Neural cell (in vitro differentiated cells): ENCODE measurements at regions not wholly inside any gene's neighbourhood (a gene's known extent, or its start where the extent isn't known, plus 50 kb on each side); places are given as distances from the start of the nearest gene placed in this dataset.

Source experiments
- H2AFZ ChIP-seq: fragments of 200-600, 300-800 bp; sonication (generic), shearing (Covaris generic); 2 replicates; pipeline ENCODE4 v1.6.0; 2014; ENCODE audit warnings: low read depth, mild to moderate bottlenecking, antibody characterized with exemption, low read length, moderate library complexity
- H3F3A ChIP-seq: fragments of 200-600 bp; shearing (Covaris generic); 2 replicates; pipeline ENCODE4 v1.6.1; 2016; ENCODE audit warnings: mild to moderate bottlenecking, moderate library complexity, mixed read lengths, antibody characterized with exemption, low read length; ENCODE audit not compliant: insufficient read depth, poor library complexity, severe bottlenecking
- H3K27ac ChIP-seq: fragments of 200-600, 300-800 bp; sonication (generic), shearing (Covaris generic); 2 replicates; pipeline ENCODE4 v1.5.1; 2014; ENCODE audit warnings: mild to moderate bottlenecking, low read length, moderate library complexity
- H3K27me3 ChIP-seq: fragments of 300-800, 200-600 bp; sonication (generic), shearing (Covaris generic); 2 replicates; pipeline ENCODE4 v1.6.0; 2014; ENCODE audit warnings: mild to moderate bottlenecking, low read depth, low read length, moderate library complexity; ENCODE audit not compliant: insufficient read depth
- H3K36me3 ChIP-seq: fragments of 300-800, 200-600 bp; sonication (generic), shearing (Covaris generic); 2 replicates; pipeline ENCODE4 v1.5.1; 2014; ENCODE audit warnings: mild to moderate bottlenecking, antibody characterized with exemption, low read length, moderate library complexity; ENCODE audit not compliant: insufficient read depth
- H3K4me2 ChIP-seq: fragments of 300-800, 200-600 bp; sonication (generic), shearing (Covaris generic); 2 replicates; pipeline ENCODE4 v1.6.0; 2014; ENCODE audit warnings: mild to moderate bottlenecking, low read length
- H3K4me3 ChIP-seq: fragments of 300-800, 200-600 bp; sonication (generic), shearing (Covaris generic); 2 replicates; pipeline ENCODE4 v1.5.1; 2014; ENCODE audit warnings: mild to moderate bottlenecking, low read length, moderate library complexity
- H3K79me2 ChIP-seq: fragments of 200-600 bp; shearing (Covaris generic); replicated peaks from 2 replicates; pipeline ENCODE4 v1.6.0; 2014; ENCODE audit warnings: mild to moderate bottlenecking, low read length, moderate library complexity; ENCODE audit not compliant: insufficient read depth
- H3K9ac ChIP-seq: fragments of 300-800, 200-600 bp; sonication (generic), shearing (Covaris generic); 2 replicates; pipeline ENCODE4 v1.6.1; 2016; ENCODE audit warnings: mild to moderate bottlenecking, low read length, mixed read lengths
- H3K9me2 ChIP-seq: fragments of 200-600 bp; shearing (Covaris generic); 2 replicates; pipeline ENCODE4 v1.6.1; 2016; ENCODE audit warnings: mild to moderate bottlenecking, low read length, mixed read lengths; ENCODE audit not compliant: insufficient read depth
- H3K9me3 ChIP-seq: fragments of 200-600, 300-800 bp; sonication (generic), shearing (Covaris generic); 2 replicates; pipeline ENCODE4 v1.6.1; 2016; ENCODE audit warnings: mild to moderate bottlenecking, mixed run types, low read length, moderate library complexity, mixed read lengths
- H4K20me1 ChIP-seq: fragments of 200-600 bp; shearing (Covaris generic); 2 replicates; pipeline ENCODE4 v1.6.1; 2016; ENCODE audit warnings: mild to moderate bottlenecking, mixed run types; ENCODE audit not compliant: insufficient read depth
- CTCF ChIP-seq: fragments of 450-650 bp; IDR thresholded peaks from 2 replicates; pipeline ENCODE4 v1.5.1; 2014; ENCODE audit warnings: antibody characterized with exemption, mild to moderate bottlenecking, moderate library complexity; ENCODE audit not compliant: poor library complexity, severe bottlenecking
- EP300 ChIP-seq: fragments of 450-650 bp; conservative IDR thresholded peaks from 2 replicates; pipeline ENCODE4 v1.6.1; 2014; ENCODE audit warnings: antibody characterized with exemption, mild to moderate bottlenecking, moderate library complexity; ENCODE audit not compliant: poor library complexity, severe bottlenecking
- EZH2 ChIP-seq: fragments of 200-600, 300-800 bp; shearing (Covaris generic), sonication (generic); IDR thresholded peaks from 2 replicates; pipeline ENCODE4 v1.6.1; 2014; ENCODE audit warnings: antibody characterized with exemption, low read length, borderline replicate concordance, mild to moderate bottlenecking; ENCODE audit not compliant: insufficient read depth, poor library complexity, severe bottlenecking
- MXI1 ChIP-seq: fragments of 450-650 bp; conservative IDR thresholded peaks from 2 replicates; pipeline ENCODE4 v1.6.1; 2014; ENCODE audit warnings: antibody characterized with exemption, mild to moderate bottlenecking; ENCODE audit not compliant: poor library complexity, severe bottlenecking
- POLR2AphosphoS5 ChIP-seq: IDR thresholded peaks from 2 replicates; pipeline ENCODE4 v1.6.1; 2012
- RAD21 ChIP-seq: fragments of 450-650 bp; conservative IDR thresholded peaks from 2 replicates; pipeline ENCODE4 v1.6.1; 2014; ENCODE audit warnings: antibody characterized with exemption, mild to moderate bottlenecking, moderate library complexity
- SMC3 ChIP-seq: fragments of 450-650 bp; conservative IDR thresholded peaks from 2 replicates; pipeline ENCODE4 v1.6.1; 2014; ENCODE audit warnings: antibody characterized with exemption, mild to moderate bottlenecking, moderate library complexity; ENCODE audit not compliant: poor library complexity
- TAF1 ChIP-seq: IDR thresholded peaks from 2 replicates; pipeline ENCODE4 v1.6.1; 2012; ENCODE audit warnings: low read depth
- TF ChIP-seq, protein P1 (sequence below): IDR thresholded peaks from 2 replicates; pipeline ENCODE4 v1.6.1; 2012; ENCODE audit warnings: borderline replicate concordance

DNA sequence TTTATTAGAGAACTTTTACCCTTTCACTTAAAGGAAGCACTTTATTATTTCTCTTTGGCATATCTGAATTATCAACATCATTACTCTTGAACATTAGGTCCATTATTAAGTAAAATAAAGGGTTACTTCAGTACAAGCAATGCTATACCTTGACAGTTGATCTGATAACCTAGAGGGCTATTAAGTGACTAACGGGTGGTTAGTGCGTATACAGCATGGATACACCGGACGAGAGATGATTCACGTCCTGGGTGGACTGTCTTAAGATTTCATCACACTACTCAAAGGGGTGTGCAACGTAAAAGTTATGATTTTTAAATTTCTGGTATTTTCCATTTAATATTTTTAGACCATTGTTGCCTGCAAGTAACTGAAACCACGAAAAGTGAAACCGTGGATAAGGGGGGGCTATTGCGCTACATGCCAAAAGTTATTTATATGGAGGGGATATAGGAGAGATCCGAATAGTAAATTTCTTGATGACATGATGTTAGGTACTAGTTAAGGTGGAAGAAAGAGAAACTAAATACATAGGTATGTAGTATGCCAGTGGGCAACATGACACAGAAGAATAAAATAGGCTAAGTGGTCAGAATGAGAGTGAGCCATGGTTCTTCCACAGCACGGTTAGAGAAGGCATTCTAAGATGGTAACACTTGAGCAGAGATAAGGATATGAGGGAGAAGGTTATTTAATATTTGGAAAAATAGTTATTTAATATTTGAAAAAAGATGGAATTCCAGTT lies 230.8 kb upstream of the ANKRD50 start:
- TF ChIP-seq EZH2 (no peak), MXI1 (no peak), SMC3 (no peak), TAF1 (no peak), RAD21 (no peak), POLR2AphosphoS5 (no peak), EP300 (no peak), CTCF (no peak)
- TF ChIP-seq, protein P1, sequence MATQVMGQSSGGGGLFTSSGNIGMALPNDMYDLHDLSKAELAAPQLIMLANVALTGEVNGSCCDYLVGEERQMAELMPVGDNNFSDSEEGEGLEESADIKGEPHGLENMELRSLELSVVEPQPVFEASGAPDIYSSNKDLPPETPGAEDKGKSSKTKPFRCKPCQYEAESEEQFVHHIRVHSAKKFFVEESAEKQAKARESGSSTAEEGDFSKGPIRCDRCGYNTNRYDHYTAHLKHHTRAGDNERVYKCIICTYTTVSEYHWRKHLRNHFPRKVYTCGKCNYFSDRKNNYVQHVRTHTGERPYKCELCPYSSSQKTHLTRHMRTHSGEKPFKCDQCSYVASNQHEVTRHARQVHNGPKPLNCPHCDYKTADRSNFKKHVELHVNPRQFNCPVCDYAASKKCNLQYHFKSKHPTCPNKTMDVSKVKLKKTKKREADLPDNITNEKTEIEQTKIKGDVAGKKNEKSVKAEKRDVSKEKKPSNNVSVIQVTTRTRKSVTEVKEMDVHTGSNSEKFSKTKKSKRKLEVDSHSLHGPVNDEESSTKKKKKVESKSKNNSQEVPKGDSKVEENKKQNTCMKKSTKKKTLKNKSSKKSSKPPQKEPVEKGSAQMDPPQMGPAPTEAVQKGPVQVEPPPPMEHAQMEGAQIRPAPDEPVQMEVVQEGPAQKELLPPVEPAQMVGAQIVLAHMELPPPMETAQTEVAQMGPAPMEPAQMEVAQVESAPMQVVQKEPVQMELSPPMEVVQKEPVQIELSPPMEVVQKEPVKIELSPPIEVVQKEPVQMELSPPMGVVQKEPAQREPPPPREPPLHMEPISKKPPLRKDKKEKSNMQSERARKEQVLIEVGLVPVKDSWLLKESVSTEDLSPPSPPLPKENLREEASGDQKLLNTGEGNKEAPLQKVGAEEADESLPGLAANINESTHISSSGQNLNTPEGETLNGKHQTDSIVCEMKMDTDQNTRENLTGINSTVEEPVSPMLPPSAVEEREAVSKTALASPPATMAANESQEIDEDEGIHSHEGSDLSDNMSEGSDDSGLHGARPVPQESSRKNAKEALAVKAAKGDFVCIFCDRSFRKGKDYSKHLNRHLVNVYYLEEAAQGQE = no peak
- H3K36me3 ChIP-seq = no peaks in the 10 kb centered on the region
- no peaks in the 10 kb centered on the region for H3F3A ChIP-seq
- H3K9me3 ChIP-seq = no peaks in the 10 kb centered on the region
- no peaks in the 10 kb centered on the region for H4K20me1 ChIP-seq
- H3K27me3 ChIP-seq = no peaks in the 10 kb centered on the region
- H3K27ac ChIP-seq = no peak overlapping the region
- H2AFZ ChIP-seq = no peak overlapping the region
- no peaks in the 10 kb centered on the region for H3K79me2 ChIP-seq
- H3K4me2 ChIP-seq = no peak overlapping the region
- H3K9ac ChIP-seq = no peak overlapping the region
- H3K4me3 ChIP-seq = no peak overlapping the region
- H3K9me2 ChIP-seq = no peaks in the 10 kb centered on the region

- Histone ChIP-seq H3K27me3 (no peaks in the 10 kb centered on the region), H2AFZ (no peak overlapping the region), H3K27ac (no peak overlapping the region), H4K20me1 (no peaks in the 10 kb centered on the region), H3K4me3 (no peak overlapping the region), H3K9ac (no peak overlapping the region), H3K9me2 (no peaks in the 10 kb centered on the region), H3K4me2 (no peak overlapping the region), H3K79me2 (no peaks in the 10 kb centered on the region), H3K36me3 (no peaks in the 10 kb centered on the region), H3F3A (no peaks in the 10 kb centered on the region), H3K9me3 (no peaks in the 10 kb centered on the region)
- no peak for TF ChIP-seq EZH2
- TF ChIP-seq, protein P1 = no peak
- no peak for TF ChIP-seq TAF1
- no peak for TF ChIP-seq CTCF
- TF ChIP-seq RAD21 = no peak
- no peak for TF ChIP-seq POLR2AphosphoS5
- TF ChIP-seq MXI1 = no peak
- TF ChIP-seq SMC3 = no peak
- TF ChIP-seq EP300 = no peak
Measured at GRCh38 chr4:124941267-124941666, 228.7 kb upstream of the ANKRD50 start.
